Endothelial cell of umbilical vein (primary cell): ENCODE measurements at regions not wholly inside any gene's neighbourhood (a gene's known extent, or its start where the extent isn't known, plus 50 kb on each side); places are given as distances from the start of the nearest gene placed in this dataset.

Experiments
- BruUV-seq: library from RNA; stranded (reverse); fragments of 400-500 nt; replicated peaks from 2 replicates; lab custom pipeline; 2021; lab: Mats Ljungman, UMichigan
- CTCF ChIA-PET: fragments of 300-600, 350-600 bp; sonication (Branson Sonifier 250); formaldehyde crosslinking; loops from one replicate; lab custom pipeline; 2021; ENCODE audit warnings: antibody characterized with exemption, inconsistent platforms; lab: Charles Lee
- POLR2A ChIA-PET: fragments of 300-600, 350-600 bp; sonication (Branson Sonifier 250); formaldehyde crosslinking; loops from one replicate; lab custom pipeline; 2021; ENCODE audit warnings: antibody characterized with exemption, inconsistent platforms; lab: Charles Lee
- DNase-seq: peaks from one replicate; pipeline ENCODE4 v3.0.0-alpha.2; 2011; ENCODE audit warnings: low read depth, low spot score
- FAIRE-seq: peaks from 2 replicates; lab custom pipeline; 2011; peaks lifted over from hg19 to GRCh38; lab: Jason Lieb, UNC
- H2AFZ ChIP-seq: 2 replicates; pipeline ENCODE4 v1.6.0; 2012; ENCODE audit warnings: low read depth, low read length, control low read depth, inconsistent platforms
- H3K27ac ChIP-seq: 2 replicates; pipeline ENCODE4 v1.5.1; 2011; ENCODE audit warnings: low read depth, mild to moderate bottlenecking, control low read depth, low read length, moderate library complexity; ENCODE audit not compliant: insufficient read depth
- H3K27me3 ChIP-seq, 2 experiments: 2 replicates each; pipeline versions ENCODE4 v1.6.0 to v1.6.1; 2011; ENCODE audit warnings: low read length in 2 of 2, mixed read lengths in 1 of 2; ENCODE audit not compliant: control insufficient read depth in 2 of 2, insufficient read depth in 2 of 2
- H3K36me3 ChIP-seq, 2 experiments: 2 replicates in 1 of 2; 3 replicates in 1 of 2; pipeline ENCODE4 v1.5.1; 2011; ENCODE audit warnings: low read length in 2 of 2, mild to moderate bottlenecking in 1 of 2, moderate library complexity in 1 of 2; ENCODE audit not compliant: control insufficient read depth in 2 of 2, insufficient read depth in 2 of 2; ENCODE audit errors: extremely low read depth in 1 of 2
- H3K4me1 ChIP-seq: 3 replicates; pipeline ENCODE4 v1.5.1; 2011; ENCODE audit warnings: mild to moderate bottlenecking, low read length; ENCODE audit not compliant: control insufficient read depth, insufficient read depth; ENCODE audit errors: extremely low read depth
- H3K4me2 ChIP-seq: 2 replicates; pipeline ENCODE4 v1.6.1; 2011; ENCODE audit warnings: low read length, control low read depth, mixed read lengths; ENCODE audit not compliant: insufficient read depth
- H3K4me3 ChIP-seq, 3 experiments: fragments of 200-600 bp in 1 of 3; sonication (generic), shearing (Covaris generic) in 1 of 3; replicated peaks in 1 of 3; 2 replicates each; pipeline ENCODE4 v1.5.1; 2011 to 2016; ENCODE audit warnings: control low read depth in 3 of 3, low read length in 3 of 3, mild to moderate bottlenecking in 2 of 3, inconsistent platforms in 1 of 3, low read depth in 1 of 3, moderate library complexity in 1 of 3; ENCODE audit not compliant: insufficient read depth in 1 of 3
- H3K79me2 ChIP-seq: 2 replicates; pipeline ENCODE4 v1.6.0; 2012; ENCODE audit warnings: low read length, inconsistent platforms; ENCODE audit not compliant: control insufficient read depth, insufficient read depth
- H3K9ac ChIP-seq: replicated peaks from 2 replicates; pipeline ENCODE3; 2011; ENCODE audit warnings: low read length, control low read depth; ENCODE audit not compliant: insufficient read depth; ENCODE audit errors: extremely low read depth
- H3K9me1 ChIP-seq: replicated peaks from 3 replicates; pipeline ENCODE4 v1.6.0; 2011; ENCODE audit warnings: mild to moderate bottlenecking, low read length; ENCODE audit not compliant: control insufficient read depth, insufficient read depth; ENCODE audit errors: extremely low read depth
- H3K9me3 ChIP-seq: replicated peaks from 2 replicates; pipeline ENCODE4 v1.5.1; 2012; ENCODE audit warnings: low read length, inconsistent platforms; ENCODE audit not compliant: control insufficient read depth, insufficient read depth
- H4K20me1 ChIP-seq: replicated peaks from 2 replicates; pipeline ENCODE3; 2011; ENCODE audit warnings: mild to moderate bottlenecking, low read length; ENCODE audit not compliant: control insufficient read depth, insufficient read depth; ENCODE audit errors: extremely low read depth
- CTCF ChIP-seq, 2 donors: IDR thresholded peaks; 1 replicate in 1 of 2; 2 replicates in 1 of 2; pipeline ENCODE4 v1.5.1; 2011; ENCODE audit warnings: low read length in 2 of 2, mild to moderate bottlenecking in 2 of 2, moderate library complexity in 2 of 2, control low read depth in 1 of 2, inconsistent platforms in 1 of 2, low read depth in 1 of 2; ENCODE audit not compliant: insufficient read depth in 1 of 2; ENCODE audit errors: extremely low read depth in 1 of 2
- EZH2 ChIP-seq: IDR thresholded peaks from 2 replicates; pipeline ENCODE4 v1.6.1; 2012; ENCODE audit warnings: borderline replicate concordance, low read depth, mild to moderate bottlenecking, moderate library complexity, low read length, inconsistent platforms; ENCODE audit not compliant: severe bottlenecking
- FOS ChIP-seq: IDR thresholded peaks from 2 replicates; pipeline ENCODE4 v1.6.1; 2011; ENCODE audit warnings: mild to moderate bottlenecking, low read length, moderate library complexity, borderline replicate concordance; ENCODE audit not compliant: insufficient read depth
- GATA2 ChIP-seq: IDR thresholded peaks from 2 replicates; pipeline ENCODE4 v1.7.0; 2011; ENCODE audit warnings: low read depth, mild to moderate bottlenecking, moderate library complexity, mixed read lengths, low read length; ENCODE audit not compliant: insufficient read length, insufficient read depth
- JUN ChIP-seq: IDR thresholded peaks from 2 replicates; pipeline ENCODE4 v1.6.1; 2011; ENCODE audit warnings: borderline replicate concordance, low read depth; ENCODE audit not compliant: insufficient read length, insufficient read depth
- MAX ChIP-seq: IDR thresholded peaks from 2 replicates; pipeline ENCODE4 v1.6.1; 2011; ENCODE audit not compliant: insufficient read depth, insufficient read length
- MYC ChIP-seq: IDR thresholded peaks from one replicate; pipeline ENCODE4 v1.6.1; 2011; ENCODE audit warnings: mild to moderate bottlenecking, low read depth, low read length
- POLR2A ChIP-seq: IDR thresholded peaks from 2 replicates; pipeline ENCODE4 v1.6.1; 2012; ENCODE audit warnings: low read depth, mild to moderate bottlenecking, control low read depth, low read length
- POLR2AphosphoS5 ChIP-seq: IDR thresholded peaks from 2 replicates; pipeline ENCODE4 v1.6.1; 2012; ENCODE audit warnings: low read depth, mild to moderate bottlenecking, control low read depth, low read length, moderate library complexity; ENCODE audit not compliant: insufficient read depth
- dilution Hi-C: fragments of 300-500 bp; cut with MboI; formaldehyde crosslinking; loops from one replicate; pipeline ENCODE4 v1.15.0; 2019; ENCODE audit warnings: low sequenced_read_pairs; ENCODE audit not compliant: extremely low pct_ligation_motif_present
- intact Hi-C: fragments of 100-400 bp; cut with micrococcal nuclease; formaldehyde crosslinking; loops from one replicate; pipeline ENCODE4 v1.10.0; 2022

- no peaks in the 10 kb centered on the region for H3K4me1 ChIP-seq
- dilution Hi-C loops (no loop called here), intact Hi-C loops (no loop called here)
- H3K4me3 ChIP-seq, result no peak overlapping the region
- H3K4me2 ChIP-seq, result no peak overlapping the region
- DNase-seq (peak; percentile 6), FAIRE-seq (no peak)
- ChIA-PET CTCF (no interaction called here), POLR2A (no interaction called here)
- no peak overlapping the region for H2AFZ ChIP-seq
- no peaks in the 10 kb centered on the region for H3K9me1 ChIP-seq
- no peaks in the 10 kb centered on the region for H3K36me3 ChIP-seq
- H3K27ac ChIP-seq, result no peak overlapping the region
- H3K9me3 ChIP-seq, result no peaks in the 10 kb centered on the region
- H4K20me1 ChIP-seq, result no peaks in the 10 kb centered on the region
- no TSS peak for BruUV-seq
- TF ChIP-seq CTCF (IDR thresholded peaks at IDR 0.05; ENCODE audit: extremely low read depth in 1 of 2, insufficient read depth in 1 of 2, low read depth in 1 of 2, low read length in 2 of 2), result no peak
- TF ChIP-seq FOS, result no peak
- TF ChIP-seq EZH2, result no peak
- TF ChIP-seq GATA2, result no peak
- TF ChIP-seq POLR2AphosphoS5, result no peak
- no peak for TF ChIP-seq POLR2A
- TF ChIP-seq MYC, result no peak
- no peak for TF ChIP-seq JUN
- no peak for TF ChIP-seq MAX
- no peaks in the 10 kb centered on the region for H3K27me3 ChIP-seq
- H3K9ac ChIP-seq, result no peak overlapping the region
- H3K79me2 ChIP-seq, result no peaks in the 10 kb centered on the region
Measured at GRCh38 chr4:12146339-12146738, 717.6 kb upstream of the HS3ST1 start.
